Lung microvascular endothelial cell (primary cell): ENCODE measurements at regions not wholly inside any gene's neighbourhood (a gene's known extent, or its start where the extent isn't known, plus 50 kb on each side); places are given as distances from the start of the nearest gene placed in this dataset.
"Not testable (repeated sequence)": the region's sequence is repeated elsewhere in the genome, so short reads cannot be mapped to it uniquely, and the experiment has no call there.

Experiments used
- DNase-seq, 2 donors: peaks; one replicate each; pipeline versions ENCODE4 v3.0.0 to v3.0.0-alpha.2; 2010; ENCODE audit warnings: low read depth in 2 of 2

- no peak for DNase-seq
Observed at GRCh38 chrX:103428525-103428924, 52.2 kb downstream of the BEX3 start.

- DNase-seq = not testable (repeated sequence)
Observed at GRCh38 chrX:103429026-103429425, 52.7 kb downstream of the BEX3 start.

- peak in 1 of 2 donors; percentile 54 for DNase-seq
Observed at GRCh38 chrX:103431316-103431715, 55.0 kb downstream of the BEX3 start.

GRCh38 chrX:103432841-103433240 is 56.5 kb downstream of the BEX3 start:
- not testable (repeated sequence) for DNase-seq

- peak in 1 of 2 donors; percentile 2 for DNase-seq
Observed at GRCh38 chrX:103437147-103437873, 61.0 kb downstream of the BEX3 start.

GRCh38 chrX:103439161-103439560 is 62.8 kb downstream of the BEX3 start:
- DNase-seq = no peak

- DNase-seq = no peak
Observed at GRCh38 chrX:103440621-103441020, 64.3 kb downstream of the BEX3 start.

GRCh38 chrX:103441878-103442535 is 65.7 kb downstream of the BEX3 start:
- no peak for DNase-seq

GRCh38 chrX:103442536-103442901 is 66.2 kb downstream of the BEX3 start:
- DNase-seq = peak in 1 of 2 donors; percentile 85

- DNase-seq = peak; percentile 38 to 43
Observed at GRCh38 chrX:103446665-103447302, 70.4 kb downstream of the BEX3 start.
